ENCODE measurements at regions not wholly inside any gene's neighbourhood (a gene's known extent, or its start where the extent isn't known, plus 50 kb on each side); places are given as distances from the start of the nearest gene placed in this dataset.

DNA sequence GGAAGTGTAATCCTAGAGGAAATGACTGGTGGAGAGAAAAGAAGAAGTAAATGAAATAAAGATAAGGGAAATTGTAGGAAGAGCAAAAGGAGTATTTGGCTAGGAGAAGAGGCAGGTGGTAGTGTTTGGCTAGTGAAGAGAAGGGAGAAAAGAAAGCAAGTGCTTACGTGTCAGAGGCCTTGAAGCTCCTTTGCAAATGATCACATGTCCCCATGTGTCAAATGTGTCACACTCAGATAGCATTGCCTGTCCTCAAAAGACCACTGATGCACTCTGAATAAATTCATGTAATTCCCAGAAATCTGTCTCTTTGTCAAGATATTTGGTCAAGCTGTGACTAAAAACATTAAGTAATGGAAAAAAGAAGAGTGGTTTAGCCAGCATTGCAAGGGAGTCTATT is 639.3 kb downstream of the TUSC7 start:
- DNase-seq (ENCODE audit: low spot score in 2 of 2) (no peak), FAIRE-seq (no peak)

DNA sequence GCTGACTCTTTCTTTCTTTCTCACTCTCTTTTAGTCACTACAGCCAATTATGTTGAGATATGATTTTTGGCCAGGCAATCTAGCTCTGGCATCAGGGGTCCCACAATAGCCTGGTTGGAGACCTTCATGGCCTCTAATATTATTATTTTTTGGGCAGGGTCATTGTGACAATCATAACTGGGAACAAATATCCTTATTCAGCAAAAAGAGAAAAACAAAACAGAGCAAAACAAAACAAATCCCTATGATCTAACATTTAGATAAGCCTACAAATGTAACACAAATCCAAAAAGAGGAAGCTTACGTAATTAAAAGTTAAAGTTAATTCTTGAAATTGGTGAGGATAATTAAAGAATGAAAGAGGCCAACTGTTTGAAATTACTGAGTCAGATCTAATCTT is 640.0 kb downstream of the TUSC7 start:
- no peak for DNase-seq (ENCODE audit: low spot score in 2 of 2)
- no peak for FAIRE-seq

DNA sequence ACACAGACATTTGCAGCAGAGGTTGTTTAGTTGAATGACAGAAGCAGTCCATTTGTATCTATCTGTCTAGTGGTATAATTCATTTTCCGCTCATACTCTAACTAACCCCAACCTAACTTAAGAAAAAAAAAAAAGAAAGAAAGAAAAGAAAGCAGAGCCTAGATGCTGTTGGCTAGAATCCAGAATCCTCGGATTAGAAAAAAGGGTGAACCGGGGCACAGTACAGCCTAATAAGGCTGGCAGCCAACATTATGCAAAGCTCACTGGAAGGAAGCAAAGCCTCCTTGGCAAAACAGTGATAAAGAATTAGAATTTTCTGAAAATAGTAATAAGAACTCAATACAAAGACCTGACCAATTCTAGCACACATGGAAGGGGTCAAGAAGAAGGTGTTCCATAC is 640.8 kb downstream of the TUSC7 start:
- DNase-seq (ENCODE audit: low spot score in 2 of 2) (no peak), FAIRE-seq (no peak)

DNA sequence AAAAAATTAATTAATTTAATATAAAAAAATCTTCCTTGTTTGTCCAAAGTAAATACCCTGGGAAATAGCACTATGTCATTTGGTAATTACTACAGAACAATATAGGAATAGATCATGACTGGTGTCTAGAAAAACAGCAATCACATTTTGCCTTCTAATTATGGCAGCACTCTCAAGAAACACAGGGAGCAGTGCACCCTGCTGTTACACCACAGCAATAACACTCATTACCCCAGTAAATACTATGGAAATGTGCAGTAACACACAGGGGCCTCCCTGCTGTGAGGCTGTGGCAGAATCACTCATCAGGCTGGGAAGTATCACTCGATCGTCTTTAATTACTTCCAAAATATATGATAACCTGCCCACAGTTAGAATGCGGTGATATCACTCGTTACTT is 646.0 kb downstream of the TUSC7 start:
- DNase-seq (ENCODE audit: low spot score in 2 of 2) (peak in 1 of 2 donors; percentile 9), FAIRE-seq (no peak)

DNA sequence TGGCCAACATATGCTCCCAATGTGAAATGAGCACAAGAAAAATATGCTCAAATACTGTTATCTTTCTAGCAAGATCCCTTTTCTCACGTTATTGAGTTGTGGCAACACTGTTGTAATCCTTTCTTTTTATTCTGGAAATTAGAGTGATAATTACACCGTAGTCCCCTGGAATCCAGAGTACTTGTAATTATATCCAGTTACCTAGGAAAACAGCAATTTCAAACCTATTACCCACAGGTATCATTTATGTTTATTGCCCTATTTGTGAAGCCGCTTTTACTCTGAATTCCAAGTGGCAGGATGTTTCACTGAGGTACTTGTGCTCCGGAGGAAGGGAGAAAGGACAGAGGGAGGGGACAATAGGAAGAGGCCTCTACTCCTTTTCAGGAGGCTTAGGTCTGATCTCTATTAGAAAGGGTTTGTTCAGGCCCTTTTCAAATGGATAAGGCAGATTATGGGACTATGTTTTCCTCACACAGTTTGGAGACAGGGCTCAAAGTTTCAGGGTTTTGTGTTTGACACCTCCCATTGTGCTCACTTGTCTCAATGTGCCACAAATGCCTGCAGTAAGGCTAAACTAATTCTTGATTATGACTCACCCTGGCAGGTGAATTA is 646.6 kb downstream of the TUSC7 start:
- DNase-seq (ENCODE audit: low spot score in 2 of 2) (no peak), FAIRE-seq (no peak)

DNA sequence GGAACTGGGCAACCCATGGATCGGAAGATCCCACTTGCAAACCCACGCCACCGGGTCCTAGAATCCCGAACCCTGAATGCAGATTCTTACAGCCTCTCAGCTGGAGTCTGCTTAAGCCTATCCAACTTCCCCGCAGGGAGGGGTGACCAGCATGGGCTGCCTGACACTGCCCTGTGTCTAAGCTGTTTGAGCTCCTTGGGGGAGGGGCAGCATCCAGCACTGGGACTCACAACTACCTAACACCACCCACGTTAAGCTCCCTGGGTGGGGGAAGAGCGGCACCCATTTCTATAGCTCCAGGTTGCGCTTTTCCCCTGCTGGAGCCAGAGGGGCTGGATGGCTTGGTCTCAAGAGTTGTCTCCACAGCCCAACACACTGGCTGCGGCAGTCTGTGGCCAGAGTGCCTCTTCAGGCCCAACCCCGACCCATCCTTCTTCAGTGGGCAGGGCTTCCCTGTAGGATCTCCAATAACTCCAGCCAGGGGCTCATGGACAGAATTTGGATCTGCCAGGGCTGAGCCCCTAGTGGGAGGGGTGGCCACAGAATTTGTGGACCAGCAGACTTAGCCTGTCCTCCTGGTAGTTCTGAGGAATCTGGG is 649.2 kb downstream of the TUSC7 start:
- no peak for FAIRE-seq
- DNase-seq (ENCODE audit: low spot score in 2 of 2) = no peak

DNA sequence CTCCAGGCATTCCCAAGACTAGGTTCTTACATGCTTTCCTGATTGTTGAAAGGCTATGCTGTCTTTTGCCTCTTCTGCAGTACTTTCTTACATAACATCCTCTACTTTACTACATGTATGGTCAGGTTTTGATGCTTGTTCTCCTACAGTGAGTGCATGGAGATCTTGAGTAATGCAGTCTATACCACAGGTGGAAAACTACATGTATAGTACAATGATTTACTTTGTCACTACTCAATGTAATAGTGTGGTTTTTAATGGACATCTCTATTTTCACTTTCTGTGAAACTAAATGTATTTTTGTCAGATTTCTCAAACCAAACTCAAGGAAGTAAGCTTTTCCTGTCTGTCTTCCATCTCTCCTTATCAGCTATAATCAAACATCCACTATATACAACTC is 657.0 kb downstream of the TUSC7 start:
- no peak for FAIRE-seq
- no peak for DNase-seq (ENCODE audit: low spot score in 2 of 2)

DNA sequence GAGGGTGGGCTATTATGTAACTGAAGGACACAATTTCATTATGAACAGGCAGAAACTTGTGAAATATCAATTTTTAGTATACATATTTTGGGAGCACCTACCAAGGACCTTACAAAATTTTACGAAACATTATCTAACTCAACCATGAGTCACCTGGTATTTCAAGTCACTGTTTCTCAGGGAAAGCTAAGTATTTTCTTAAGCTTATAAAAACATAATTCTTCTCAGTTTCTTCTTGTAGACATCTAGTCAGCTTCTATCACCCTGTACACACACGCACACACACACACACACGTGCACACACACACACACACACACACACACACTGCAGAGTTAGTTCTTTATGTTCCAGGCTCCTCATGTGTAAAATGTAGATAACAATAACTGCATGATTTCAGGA is 658.3 kb downstream of the TUSC7 start:
- DNase-seq (ENCODE audit: low spot score in 2 of 2) (no peak), FAIRE-seq (no peak)

DNA sequence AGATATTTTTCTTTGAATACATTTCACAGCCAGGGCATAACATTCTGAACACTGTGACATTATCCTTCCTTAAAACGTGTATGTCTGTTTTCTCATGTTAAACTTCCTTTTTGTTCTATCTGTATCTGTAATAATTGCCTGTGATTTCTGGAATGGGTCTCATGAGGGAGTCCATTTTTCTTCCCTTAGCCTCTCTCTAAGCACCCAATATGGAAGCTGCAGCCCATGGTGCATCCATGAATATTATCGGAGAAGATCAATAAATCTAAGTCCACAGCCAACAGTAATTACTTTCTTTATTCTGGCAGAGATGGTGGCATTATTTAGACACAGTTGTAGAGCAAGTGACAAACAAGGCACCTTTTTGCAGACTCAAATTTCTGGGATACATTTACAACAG is 671.1 kb downstream of the TUSC7 start:
- DNase-seq (ENCODE audit: low spot score in 2 of 2) (no peak), FAIRE-seq (no peak)

DNA sequence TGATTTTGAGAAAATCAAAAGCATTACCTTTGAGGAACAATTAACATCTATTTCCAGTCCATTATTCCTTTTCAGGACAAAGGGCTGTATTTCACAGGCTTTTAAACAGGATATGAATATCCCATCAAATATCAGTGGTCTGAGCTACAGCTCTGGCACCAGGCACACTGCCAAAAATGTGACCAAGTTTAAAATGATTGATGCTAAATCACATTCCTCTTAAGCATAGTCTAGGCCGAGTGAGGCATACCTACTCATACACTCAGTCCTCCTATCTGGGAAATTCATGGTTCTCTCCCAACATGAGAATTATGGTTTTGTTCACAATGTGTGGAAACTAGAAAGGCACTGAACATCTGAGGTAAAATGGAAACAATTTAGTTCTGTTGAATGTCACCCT is 683.5 kb downstream of the TUSC7 start:
- no peak for FAIRE-seq
- no peak for DNase-seq (ENCODE audit: low spot score in 2 of 2)

DNA sequence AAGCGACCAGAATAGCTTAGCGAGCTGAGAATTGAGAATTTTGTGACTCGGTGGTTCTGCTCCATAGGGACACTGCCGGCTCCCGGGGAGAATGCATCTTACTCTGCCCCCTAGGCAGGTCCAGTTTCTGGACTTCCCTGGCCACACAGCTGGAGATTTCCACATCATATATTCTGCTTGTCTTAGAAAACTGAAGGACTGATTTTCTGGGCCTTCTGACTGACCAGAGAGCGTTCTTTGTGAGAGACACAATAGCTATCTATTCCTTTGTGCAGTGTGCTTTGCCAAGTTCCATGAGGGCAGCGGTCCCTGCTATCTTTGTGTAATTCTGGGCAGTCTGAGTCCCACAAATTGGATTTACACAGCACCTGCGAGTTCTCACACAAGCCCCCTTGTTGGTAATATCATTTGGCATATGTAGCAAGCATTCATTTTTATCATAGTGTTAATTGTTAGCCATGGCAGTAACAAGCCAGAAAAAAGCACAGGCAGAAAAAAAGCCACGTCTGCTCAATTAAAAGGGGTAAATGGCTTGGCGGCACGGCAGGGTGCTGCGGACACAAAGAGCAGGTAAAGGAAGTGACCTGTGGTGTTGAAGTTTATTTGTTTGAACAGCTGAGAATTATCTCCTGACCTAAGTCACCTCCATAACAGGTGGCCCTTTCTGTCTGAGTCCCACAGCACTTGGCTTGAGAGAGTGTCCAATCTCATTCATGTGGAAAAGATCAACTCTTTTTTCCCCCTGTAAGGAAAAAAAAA is 688.7 kb downstream of the TUSC7 start:
- FAIRE-seq = peak; percentile 83

DNA sequence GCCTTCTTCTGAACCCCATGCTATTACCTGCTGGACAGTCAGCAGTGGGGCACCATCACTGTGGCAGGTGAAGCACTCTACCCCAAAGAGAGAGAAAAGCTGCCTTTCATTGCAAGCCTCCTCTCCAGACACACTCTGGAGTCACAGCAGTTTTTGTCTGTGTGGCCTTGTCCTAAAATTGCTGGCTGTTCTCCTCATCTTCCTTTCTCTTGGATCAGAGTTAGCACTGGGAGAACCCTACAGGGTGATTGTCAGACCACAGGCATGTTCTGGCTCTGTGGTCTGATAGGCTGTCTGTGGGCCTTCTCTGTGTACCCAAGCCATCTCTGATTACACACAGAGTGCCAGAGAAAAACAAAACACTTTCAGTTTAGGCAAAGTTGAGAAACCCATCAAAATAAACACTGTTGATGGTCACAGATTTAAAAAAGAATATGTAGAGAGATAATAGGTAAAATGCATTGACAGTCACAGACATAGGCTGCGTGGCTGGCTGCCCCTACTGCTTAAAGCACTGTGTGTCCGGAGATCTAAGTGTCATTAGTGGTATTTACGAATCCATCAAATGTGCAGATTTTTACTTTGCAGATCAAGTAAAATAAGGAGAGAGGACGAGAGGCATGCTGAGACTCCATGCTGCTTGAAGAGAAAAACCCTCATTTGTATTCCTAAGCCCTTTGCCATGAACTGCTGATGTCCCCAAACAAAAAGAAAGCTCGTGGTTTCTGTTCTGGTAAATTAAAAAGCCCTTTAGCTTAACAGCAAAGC is 689.9 kb downstream of the TUSC7 start:
- FAIRE-seq (no peak), DNase-seq (ENCODE audit: low spot score in 2 of 2) (no peak)

More for the DNA sequence above, 688.7 kb downstream of the TUSC7 start:
- peak in 1 of 2 donors; percentile 2 for DNase-seq (ENCODE audit: low spot score in 2 of 2)

DNA sequence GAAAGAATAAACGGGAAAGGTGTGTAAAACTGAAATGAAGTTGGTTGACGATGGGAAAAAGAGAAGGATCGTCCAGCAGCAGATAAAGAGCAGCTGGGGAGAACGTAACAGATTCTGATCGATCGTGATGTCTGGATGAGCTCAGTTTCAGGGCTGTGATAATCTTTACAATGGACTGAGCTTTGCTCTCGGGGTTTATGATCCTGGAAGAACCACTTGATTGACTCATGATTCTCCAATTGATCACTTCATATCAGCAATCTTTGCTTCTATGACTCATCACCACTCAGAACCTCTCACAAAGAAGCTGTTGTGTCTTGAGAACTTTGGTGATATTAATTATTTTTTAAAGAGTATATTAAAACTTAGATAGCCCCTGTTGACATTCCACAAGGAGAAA is 690.7 kb downstream of the TUSC7 start:
- no peak for FAIRE-seq

DNA sequence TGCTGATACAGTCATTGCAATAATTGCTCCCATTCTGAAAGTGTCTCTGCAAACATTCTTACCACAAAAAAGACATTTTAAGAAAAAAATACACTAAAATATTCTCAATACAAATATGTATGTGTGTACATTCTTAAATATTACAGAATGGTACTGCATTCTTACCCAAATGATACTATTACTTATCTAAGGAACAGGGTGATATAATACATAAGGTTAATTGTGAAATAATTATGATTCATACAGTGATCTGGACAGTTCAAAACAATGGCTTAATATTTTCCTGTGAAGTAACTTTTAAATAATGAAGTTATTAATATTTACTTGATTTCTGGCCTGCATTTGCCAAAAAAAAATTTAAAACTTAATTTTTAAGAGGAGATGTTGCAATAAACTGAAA is 694.6 kb downstream of the TUSC7 start:
- peak; percentile 15 for FAIRE-seq
- no peak for DNase-seq (ENCODE audit: low spot score in 2 of 2)

More for the DNA sequence above, 690.7 kb downstream of the TUSC7 start:
- no peak for DNase-seq (ENCODE audit: low spot score in 2 of 2)

DNA sequence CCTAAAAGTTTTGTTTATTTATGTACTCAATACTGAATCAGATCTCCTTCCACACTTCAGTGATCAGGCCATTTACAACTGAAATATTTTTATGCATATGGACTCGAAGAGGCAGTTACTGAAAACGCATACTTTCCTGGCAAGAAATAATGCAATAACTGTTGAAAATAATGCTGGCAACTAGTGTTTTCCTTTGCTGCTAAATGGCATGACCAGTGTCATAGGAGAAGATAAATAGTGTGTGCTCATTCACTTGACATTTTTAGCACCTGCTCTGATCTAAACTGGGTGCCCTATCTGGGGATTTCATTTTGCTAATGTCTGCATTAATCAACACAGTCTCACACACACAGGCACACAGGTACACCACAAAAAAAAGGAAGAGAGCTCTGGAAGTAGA is 695.2 kb downstream of the TUSC7 start:
- FAIRE-seq (no peak), DNase-seq (ENCODE audit: low spot score in 2 of 2) (no peak)

DNA sequence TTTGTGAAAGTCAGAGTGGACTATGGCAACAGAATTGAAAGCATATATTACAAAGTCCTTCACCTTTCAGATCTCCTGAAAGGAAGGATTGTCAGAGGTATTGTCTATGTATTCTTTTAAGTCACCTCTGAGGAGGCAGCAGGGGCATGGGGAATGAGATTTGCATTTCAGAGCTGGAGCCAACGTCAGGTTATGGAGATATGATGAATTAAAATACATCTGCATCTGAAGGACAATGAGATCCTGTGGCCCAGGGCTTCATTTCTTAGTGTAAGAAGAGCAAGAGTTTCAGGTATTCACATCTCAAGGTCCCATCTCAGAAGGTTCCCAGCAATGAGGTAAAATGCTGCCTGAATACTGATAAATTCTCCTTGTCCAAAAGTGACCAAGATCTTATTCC is 695.8 kb downstream of the TUSC7 start:
- no peak for DNase-seq (ENCODE audit: low spot score in 2 of 2)
- no peak for FAIRE-seq

DNA sequence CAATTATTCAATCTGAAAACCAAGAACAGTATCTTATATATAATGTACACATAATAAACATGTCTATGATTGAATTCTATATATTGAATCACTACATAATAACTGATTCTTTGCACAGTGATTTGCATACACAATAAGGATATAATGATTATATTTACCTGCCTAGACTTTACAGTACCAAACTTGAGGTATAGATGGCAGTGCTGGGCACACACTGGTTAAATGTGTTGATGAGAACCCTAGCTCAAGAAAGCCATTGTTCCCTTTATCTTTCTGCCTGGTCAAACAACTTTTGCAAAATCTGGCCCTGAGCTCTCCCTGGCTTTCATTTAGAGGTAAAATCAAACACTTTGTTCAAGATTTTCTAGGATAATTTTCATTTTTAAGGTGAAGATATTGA is 697.7 kb downstream of the TUSC7 start:
- FAIRE-seq = no peak
- no peak for DNase-seq (ENCODE audit: low spot score in 2 of 2)

DNA sequence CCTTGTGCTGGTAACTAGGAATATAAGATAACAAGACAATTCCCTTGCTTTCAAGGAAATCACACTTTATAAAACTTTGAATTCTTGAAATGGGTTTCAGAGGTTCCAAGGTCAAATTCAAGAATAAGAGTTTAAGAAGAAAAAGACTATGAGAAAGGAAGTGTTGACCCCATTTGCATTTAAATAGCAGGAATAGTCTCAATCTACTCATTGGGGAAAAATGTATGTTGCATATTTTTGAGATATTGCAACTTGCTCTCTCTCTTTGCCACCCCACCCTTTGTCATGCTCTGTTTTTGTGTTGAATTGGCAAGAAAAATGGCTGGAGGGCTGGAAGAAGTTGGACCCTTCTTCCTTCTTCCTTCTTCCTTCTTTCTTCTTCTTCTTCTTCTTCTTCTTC is 699.2 kb downstream of the TUSC7 start:
- DNase-seq (ENCODE audit: low spot score in 2 of 2) (no peak), FAIRE-seq (no peak)

DNA sequence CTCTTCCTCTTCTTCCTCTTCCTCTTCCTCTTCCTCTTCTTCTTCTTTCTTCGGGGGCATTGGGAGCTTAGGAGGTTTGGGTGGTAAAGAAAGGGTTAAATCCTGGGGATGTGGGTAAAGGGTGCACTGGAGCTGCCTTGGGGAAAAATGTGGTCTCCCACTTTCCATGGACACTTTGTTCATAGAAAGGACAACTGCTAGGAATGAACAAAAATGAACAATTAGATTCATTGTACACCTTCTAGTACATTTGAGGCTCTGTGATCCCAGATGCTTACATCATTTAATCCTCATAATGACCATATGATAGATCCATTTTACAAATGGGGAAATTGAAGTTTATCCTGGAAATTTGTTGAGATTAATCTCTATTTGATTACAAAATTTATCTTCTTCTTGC is 699.7 kb downstream of the TUSC7 start:
- FAIRE-seq (no peak), DNase-seq (ENCODE audit: low spot score in 2 of 2) (no peak)

DNA sequence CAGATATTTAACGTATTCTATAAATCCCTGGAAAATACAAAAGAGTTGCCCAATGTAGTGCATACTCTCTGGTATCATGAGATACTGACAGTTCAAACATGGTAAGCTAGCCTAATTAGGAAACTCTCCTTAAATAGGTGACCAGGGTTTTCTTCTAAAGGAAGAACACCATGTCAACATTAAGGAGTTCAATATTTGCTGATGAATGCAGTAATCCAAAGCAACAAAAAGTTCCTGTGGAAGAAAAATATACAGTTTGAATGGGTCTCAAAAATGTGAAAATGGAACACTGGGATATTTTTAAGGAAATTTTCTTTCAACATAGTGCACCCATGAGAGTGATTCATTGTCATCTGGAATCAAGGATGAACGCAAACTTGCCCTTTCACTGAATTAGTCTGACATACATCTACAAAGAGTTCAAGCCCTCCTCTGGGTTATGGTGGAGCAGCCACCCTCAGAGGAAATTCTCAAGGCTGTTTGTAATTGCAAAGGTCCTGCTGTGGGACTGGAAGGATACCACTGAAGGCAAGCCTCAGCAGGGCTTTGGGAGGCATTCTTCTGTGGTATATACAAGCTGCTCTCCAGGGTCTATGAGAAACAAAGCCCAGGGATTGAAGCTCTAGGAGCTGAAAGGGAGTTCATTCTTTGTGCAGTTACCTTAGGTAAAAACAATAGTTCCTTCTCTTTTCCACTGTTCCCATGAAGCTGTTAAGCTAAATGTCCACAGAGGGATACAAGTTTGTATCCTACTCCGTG is 700.3 kb downstream of the TUSC7 start:
- DNase-seq (ENCODE audit: low spot score in 2 of 2) (no peak), FAIRE-seq (no peak)

DNA sequence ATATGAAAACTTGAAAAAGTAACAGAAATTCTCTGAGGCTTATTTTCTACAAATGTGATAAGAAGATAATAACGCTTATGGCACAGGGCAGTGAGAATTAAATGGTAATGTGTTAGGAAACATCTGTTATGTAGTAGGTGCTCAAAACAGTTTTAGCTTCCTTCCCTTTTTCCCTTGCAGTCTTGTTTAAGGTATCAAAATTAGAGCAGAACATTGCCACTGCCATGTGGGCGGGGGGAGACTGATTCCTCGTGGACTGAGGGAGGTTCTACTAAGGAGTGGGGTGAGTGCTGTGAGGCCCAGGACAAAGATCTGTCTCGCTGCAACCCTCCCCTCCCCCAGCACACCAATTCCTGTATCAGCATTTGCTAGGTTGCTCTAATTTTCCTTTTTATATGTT is 702.4 kb downstream of the TUSC7 start:
- FAIRE-seq (no peak), DNase-seq (ENCODE audit: low spot score in 2 of 2) (no peak)

Data from frontal cortex (tissue), 3 donors.